H1 (cell line): ENCODE measurements at regions not wholly inside any gene's neighbourhood (a gene's known extent, or its start where the extent isn't known, plus 50 kb on each side); places are given as distances from the start of the nearest gene placed in this dataset.

Experiments used
- CEBPB ChIP-seq: IDR thresholded peaks from 2 replicates; pipeline ENCODE4 v1.6.1; 2012; ENCODE audit warnings: low read depth, low read length
- CHD1 ChIP-seq: IDR thresholded peaks from 2 replicates; pipeline ENCODE4 v1.6.1; 2012; ENCODE audit warnings: low read depth, low read length, improper control_type of control experiment
- EGR1 ChIP-seq: IDR thresholded peaks from 2 replicates; pipeline ENCODE4 v1.6.1; 2011; ENCODE audit warnings: low read depth, low read length, borderline replicate concordance
- EZH2 ChIP-seq: fragments of 200-600 bp; sonication (generic); IDR thresholded peaks from 2 replicates; pipeline ENCODE4 v1.7.1; 2012; ENCODE audit warnings: low read depth, mild to moderate bottlenecking, moderate library complexity, low read length, inconsistent platforms; ENCODE audit not compliant: severe bottlenecking
- RXRA ChIP-seq: IDR thresholded peaks from 2 replicates; pipeline ENCODE4 v1.6.1; 2011; ENCODE audit warnings: low read depth, mild to moderate bottlenecking, low read length, moderate library complexity; ENCODE audit not compliant: insufficient read depth
- SIN3A ChIP-seq, 2 experiments: IDR thresholded peaks in 1 of 2; conservative IDR thresholded peaks in 1 of 2; 2 replicates each; pipeline ENCODE4 v1.6.1; 2011 to 2012; ENCODE audit warnings: low read length in 2 of 2, improper control_type of control experiment in 1 of 2, low read depth in 1 of 2, mild to moderate bottlenecking in 1 of 2
- TF ChIP-seq, protein P1 (sequence below): IDR thresholded peaks from 2 replicates; pipeline ENCODE4 v1.6.1; 2011; ENCODE audit warnings: low read length, improper control_type of control experiment

DNA sequence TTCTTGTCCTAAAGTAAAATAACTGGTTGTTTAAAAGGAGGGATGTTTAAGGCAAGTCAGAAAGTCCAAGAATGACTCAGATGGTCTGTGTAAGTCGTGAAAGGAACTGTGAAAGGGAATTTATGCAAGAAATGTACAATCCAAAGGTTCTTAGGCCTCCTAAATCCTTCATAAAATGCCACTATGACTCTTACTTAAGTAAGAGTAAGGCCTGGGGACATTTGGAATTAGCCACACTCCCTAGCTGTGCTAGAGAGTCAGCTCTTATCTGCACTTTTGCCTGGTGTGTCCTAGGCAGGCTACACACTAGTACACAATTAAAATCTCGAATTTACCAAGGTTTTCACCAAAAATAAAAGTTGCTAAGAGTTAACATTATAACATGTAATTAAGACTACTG lies 686.9 kb downstream of the UQCRFS1 start (continued):
- TF ChIP-seq, protein P1, sequence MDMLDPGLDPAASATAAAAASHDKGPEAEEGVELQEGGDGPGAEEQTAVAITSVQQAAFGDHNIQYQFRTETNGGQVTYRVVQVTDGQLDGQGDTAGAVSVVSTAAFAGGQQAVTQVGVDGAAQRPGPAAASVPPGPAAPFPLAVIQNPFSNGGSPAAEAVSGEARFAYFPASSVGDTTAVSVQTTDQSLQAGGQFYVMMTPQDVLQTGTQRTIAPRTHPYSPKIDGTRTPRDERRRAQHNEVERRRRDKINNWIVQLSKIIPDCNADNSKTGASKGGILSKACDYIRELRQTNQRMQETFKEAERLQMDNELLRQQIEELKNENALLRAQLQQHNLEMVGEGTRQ = no peak
- no peak for TF ChIP-seq RXRA
- TF ChIP-seq EZH2 = no peak
- TF ChIP-seq CEBPB = no peak
- no peak for TF ChIP-seq EGR1
- no peak for TF ChIP-seq CHD1
- no peak for TF ChIP-seq SIN3A (conservative IDR thresholded peaks at IDR 0.05 in 1 of 2, IDR thresholded peaks at IDR 0.05 in 1 of 2; ENCODE audit: low read depth in 1 of 2, low read length in 2 of 2)
